IPS-20b (cell line): ENCODE measurements at regions not wholly inside any gene's neighbourhood (a gene's known extent, or its start where the extent isn't known, plus 50 kb on each side); places are given as distances from the start of the nearest gene placed in this dataset.

Experiments used
- H3K27ac ChIP-seq: one replicate; pipeline ENCODE4 v1.5.1; 2013; ENCODE audit warnings: low read length
- H3K27me3 ChIP-seq: 2 replicates; pipeline ENCODE4 v1.6.1; 2013; ENCODE audit warnings: mild to moderate bottlenecking, low read length, inconsistent platforms; ENCODE audit not compliant: insufficient read depth
- H3K36me3 ChIP-seq: 2 replicates; pipeline ENCODE4 v1.6.1; 2013; ENCODE audit warnings: low read depth, mild to moderate bottlenecking, inconsistent platforms, low read length, moderate library complexity; ENCODE audit not compliant: insufficient read depth
- H3K4me1 ChIP-seq: 2 replicates; pipeline ENCODE4 v1.6.1; 2013; ENCODE audit warnings: mild to moderate bottlenecking, control low read depth, inconsistent platforms, low read length, moderate library complexity; ENCODE audit not compliant: insufficient read depth
- H3K4me3 ChIP-seq: 2 replicates; pipeline ENCODE4 v1.5.1; 2013; ENCODE audit warnings: mild to moderate bottlenecking, low read length, inconsistent platforms
- H3K9ac ChIP-seq: 2 replicates; pipeline ENCODE4 v1.6.1; 2013; ENCODE audit warnings: low read depth, mild to moderate bottlenecking, inconsistent platforms, low read length, moderate library complexity
- H3K9me3 ChIP-seq: 2 replicates; pipeline ENCODE4 v1.6.1; 2013; ENCODE audit warnings: mild to moderate bottlenecking, low read depth, low read length, inconsistent platforms; ENCODE audit not compliant: insufficient read depth

DNA sequence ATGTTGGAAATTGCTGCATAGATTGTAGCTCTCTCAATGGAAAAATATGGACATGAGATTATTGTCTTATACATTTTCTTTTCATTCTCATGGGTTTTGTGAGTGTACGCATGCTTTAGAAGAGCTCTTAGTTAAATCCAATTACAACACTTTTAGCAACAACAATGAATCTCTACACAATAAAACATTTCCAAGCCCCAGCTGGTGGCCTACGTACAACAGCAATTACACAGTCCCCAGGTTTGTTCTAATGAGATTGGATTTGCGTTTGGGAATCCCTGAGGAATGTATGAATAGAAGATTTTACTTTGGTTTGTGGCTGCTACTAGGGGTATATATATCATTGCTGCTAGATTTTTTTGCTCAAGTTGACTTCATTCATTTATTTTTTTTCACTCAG is 98.6 kb downstream of the FHDC1 start:
- Histone ChIP-seq H3K9me3 (peaks cover 3% of the 10 kb centered on the region), H3K27ac (no peak overlapping the region), H3K4me3 (no peak overlapping the region), H3K9ac (no peak overlapping the region), H3K4me1 (peaks cover 9% of the 10 kb centered on the region; the same call in 1 of the 2 replicates), H3K36me3 (no peaks in the 10 kb centered on the region), H3K27me3 (no peaks in the 10 kb centered on the region)

DNA sequence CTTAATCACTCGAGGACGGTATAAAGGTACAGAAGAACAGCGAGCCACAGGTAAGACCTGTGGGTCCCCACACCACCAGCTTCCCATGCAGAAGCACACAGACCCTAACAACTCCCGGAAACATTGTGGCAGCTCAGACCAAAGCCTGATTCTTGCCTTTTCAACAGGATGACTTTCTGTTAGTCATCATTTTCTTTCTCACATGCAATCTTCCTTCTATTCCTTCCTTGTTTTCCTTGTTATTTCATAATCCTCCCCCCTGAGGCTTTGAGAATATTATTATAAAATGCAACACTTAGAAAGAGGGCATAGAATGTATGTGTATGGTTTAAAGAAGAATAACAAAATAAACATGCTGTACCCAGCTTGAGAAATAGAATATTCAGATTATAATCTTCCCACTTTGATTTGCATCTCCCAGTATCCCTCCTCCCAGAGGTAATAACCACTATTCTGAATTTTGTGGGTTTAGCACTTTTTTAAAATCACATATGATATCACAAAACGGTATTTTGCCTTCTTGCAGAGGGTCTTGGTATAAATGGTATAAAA is 100.9 kb downstream of the FHDC1 start:
- Histone ChIP-seq H3K36me3 (no peaks in the 10 kb centered on the region), H3K27ac (no peak overlapping the region), H3K9ac (no peak overlapping the region), H3K27me3 (no peaks in the 10 kb centered on the region), H3K9me3 (0 out of 2 replicates have a peak, but pooled peaks cover 3% of the 10 kb centered on the region), H3K4me1 (peaks cover 9% of the 10 kb centered on the region; the same call in 1 of the 2 replicates), H3K4me3 (no peak overlapping the region)

DNA sequence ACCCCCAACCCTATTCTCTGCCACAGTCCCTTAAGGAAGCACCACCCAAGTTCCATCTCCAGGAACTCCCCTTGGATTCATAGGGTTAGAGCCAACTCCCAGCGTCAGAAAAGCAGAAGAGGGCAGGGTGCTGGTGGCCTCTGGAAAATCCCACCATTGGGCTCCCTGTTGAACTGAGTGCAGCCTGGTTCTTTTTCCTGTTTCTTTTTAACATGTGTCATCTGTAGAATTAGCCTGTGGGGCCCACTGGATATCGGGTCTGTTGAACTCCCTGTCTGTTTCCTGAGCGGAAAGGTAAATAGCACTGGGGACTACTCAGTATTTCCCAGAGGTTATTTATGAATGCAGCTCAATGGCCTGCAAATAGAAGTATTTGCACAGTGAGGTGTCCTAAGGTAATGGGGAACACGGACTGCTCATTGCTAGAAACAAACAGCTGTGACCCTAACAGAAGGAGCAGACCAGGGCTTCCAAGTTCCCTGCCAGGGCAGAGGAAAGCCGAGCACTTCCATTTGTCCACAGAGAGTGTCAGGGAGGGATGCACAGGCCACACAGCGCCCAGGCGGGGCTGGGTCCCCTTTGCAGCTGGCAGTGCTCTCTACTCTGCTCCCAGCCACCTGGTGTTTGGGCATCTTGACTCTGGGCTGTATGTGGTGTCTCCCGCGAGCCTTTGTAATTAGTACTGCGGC is 102.6 kb downstream of the FHDC1 start:
- no peak overlapping the region for H3K27ac ChIP-seq
- H3K27me3 ChIP-seq: no peaks in the 10 kb centered on the region
- 0 out of 2 replicates have a peak, but pooled peaks cover 3% of the 10 kb centered on the region for H3K9me3 ChIP-seq
- H3K4me1 ChIP-seq: peaks cover 9% of the 10 kb centered on the region; the same call in 1 of the 2 replicates
- H3K4me3 ChIP-seq: no peak overlapping the region
- no peak overlapping the region for H3K9ac ChIP-seq
- H3K36me3 ChIP-seq: no peaks in the 10 kb centered on the region

DNA sequence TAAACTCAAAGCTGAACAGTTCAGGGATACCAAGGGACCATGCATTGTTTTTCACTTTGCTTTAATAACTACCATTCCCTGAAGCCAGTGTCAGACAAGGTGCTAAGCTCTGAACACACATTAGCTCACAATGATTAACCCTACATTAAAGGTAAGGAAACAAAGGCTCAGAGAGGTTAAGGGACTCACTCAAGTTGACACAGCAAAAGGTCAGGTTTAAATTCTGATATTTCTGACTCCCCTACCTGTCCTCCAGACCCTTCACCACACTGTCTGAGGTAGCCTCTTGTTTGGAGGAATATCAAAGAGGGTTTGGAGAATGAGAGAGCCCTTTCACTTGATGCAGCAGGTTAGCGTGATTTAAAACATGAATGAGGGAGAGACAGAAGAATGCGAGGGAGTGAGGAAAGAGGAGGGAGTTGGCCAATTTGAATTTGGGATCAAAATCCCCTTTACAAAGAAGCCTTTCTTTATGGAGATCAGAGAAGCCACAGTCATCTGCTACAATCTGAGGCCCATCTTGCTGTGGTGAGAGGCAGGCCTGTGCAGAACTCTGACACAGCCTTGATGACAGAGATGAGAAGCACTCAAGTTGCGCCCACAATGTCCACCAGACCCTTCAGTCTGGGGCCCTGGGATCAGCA is 103.5 kb downstream of the FHDC1 start:
- no peak overlapping the region for H3K27ac ChIP-seq
- H3K9ac ChIP-seq: no peak overlapping the region
- H3K4me3 ChIP-seq: no peak overlapping the region
- H3K9me3 ChIP-seq: 0 out of 2 replicates have a peak, but pooled peaks cover 3% of the 10 kb centered on the region
- no peaks in the 10 kb centered on the region for H3K27me3 ChIP-seq
- no peaks in the 10 kb centered on the region for H3K36me3 ChIP-seq
- peaks cover 9% of the 10 kb centered on the region; the same call in 1 of the 2 replicates for H3K4me1 ChIP-seq

- Histone ChIP-seq H3K36me3 (no peaks in the 10 kb centered on the region), H3K27me3 (no peaks in the 10 kb centered on the region), H3K9ac (no peak overlapping the region), H3K4me3 (no peak overlapping the region), H3K4me1 (peaks cover 9% of the 10 kb centered on the region; the same call in 1 of the 2 replicates), H3K9me3 (0 out of 2 replicates have a peak, but pooled peaks cover 3% of the 10 kb centered on the region), H3K27ac (no peak overlapping the region)
Measured at GRCh38 chr4:153040677-153041076, 104.6 kb downstream of the FHDC1 start.

GRCh38 chr4:153044036-153044435 is 107.9 kb downstream of the FHDC1 start:
- Histone ChIP-seq H3K4me1 (peaks cover 2% of the 10 kb centered on the region; the same call in 1 of the 2 replicates), H3K9ac (no peak overlapping the region), H3K9me3 (0 out of 2 replicates have a peak, but pooled peaks cover 3% of the 10 kb centered on the region), H3K36me3 (no peaks in the 10 kb centered on the region), H3K27me3 (no peaks in the 10 kb centered on the region), H3K27ac (no peak overlapping the region), H3K4me3 (no peak overlapping the region)

DNA sequence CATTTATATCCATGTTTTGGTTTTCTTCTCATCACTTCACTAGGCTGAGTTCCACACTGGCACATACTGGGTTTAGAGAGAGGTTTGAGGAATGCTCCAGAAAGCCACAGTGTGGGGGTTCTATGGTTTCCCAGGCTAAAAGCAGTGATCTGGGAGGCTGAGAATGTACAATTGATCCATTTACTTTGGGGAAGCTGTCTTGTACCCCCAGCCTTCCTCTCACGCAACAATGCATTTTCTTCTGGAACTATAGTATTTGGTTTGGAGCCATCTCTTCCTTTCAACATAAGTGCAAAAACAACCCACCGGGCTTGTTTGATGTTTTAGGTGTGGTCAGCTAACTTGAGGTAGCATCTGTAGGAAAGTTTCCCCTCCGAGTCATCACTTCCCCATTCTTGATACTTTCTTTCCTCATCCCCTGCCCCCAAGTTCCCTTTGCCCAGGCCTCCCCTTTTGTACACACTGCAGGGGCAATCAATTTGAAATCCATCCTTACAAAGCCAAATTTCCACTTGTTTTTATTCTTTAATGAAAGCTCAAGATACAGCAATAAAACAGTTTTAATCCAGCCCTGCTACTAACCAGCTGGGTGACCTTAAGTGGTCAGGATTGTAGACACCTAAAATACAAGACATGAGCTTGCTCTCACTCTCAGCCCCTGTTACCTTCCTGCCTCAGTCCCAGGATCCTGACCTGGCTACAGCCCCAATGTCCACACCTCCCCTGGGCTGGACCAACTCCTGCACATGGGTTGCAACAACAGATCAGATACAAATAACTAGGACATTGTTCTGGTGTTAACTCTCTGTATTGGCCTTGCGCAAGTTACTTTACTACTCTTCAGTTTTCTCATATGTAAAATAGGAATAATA is 109.2 kb downstream of the FHDC1 start:
- Histone ChIP-seq H3K27ac (no peak overlapping the region), H3K4me3 (no peak overlapping the region), H3K9ac (no peak overlapping the region), H3K9me3 (0 out of 2 replicates have a peak, but pooled peaks cover 3% of the 10 kb centered on the region), H3K4me1 (no peaks in the 10 kb centered on the region), H3K27me3 (no peaks in the 10 kb centered on the region), H3K36me3 (no peaks in the 10 kb centered on the region)

DNA sequence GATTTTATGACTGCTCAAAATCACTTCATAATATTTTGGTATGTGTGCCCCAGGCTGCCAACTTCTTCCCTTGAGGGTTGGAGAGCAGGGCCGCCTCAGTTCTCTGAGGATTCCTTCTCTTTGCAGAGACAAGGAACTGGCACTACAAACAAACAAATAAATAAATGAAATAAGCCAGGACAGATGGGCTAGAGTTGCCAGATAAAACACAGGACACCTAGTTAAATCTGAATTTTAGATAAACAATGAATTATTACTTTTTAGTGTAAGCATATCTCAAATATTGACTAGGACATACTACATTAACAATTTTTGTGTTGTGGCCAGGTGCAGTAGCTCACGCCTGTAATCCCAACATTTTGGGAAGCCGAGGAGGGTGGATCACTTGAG is 122.5 kb downstream of the FHDC1 start:
- H3K9ac ChIP-seq: no peak overlapping the region
- no peak overlapping the region for H3K27ac ChIP-seq
- no peaks in the 10 kb centered on the region for H3K4me1 ChIP-seq
- no peaks in the 10 kb centered on the region for H3K36me3 ChIP-seq
- no peaks in the 10 kb centered on the region for H3K9me3 ChIP-seq
- H3K27me3 ChIP-seq: no peaks in the 10 kb centered on the region
- H3K4me3 ChIP-seq: no peak overlapping the region

DNA sequence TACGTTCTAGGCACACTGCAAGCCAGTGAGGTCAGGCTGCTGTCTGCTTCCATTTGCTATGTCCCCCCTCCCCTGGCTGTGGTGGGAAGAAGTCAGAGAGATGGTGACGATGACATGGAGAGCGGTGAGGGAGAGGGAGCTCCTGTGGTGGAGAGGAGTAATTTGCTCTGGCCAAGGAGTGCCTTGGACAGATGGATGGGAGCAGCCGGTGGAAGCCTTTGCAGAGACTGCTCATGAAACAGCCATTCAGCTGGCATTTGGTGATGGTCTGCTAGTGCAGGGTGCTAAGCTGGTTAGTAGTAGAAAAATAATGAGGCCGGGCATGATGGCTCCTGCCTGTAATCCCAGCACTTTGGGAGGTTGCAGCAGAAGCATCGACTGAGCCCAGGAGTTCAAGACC is 124.1 kb downstream of the FHDC1 start:
- H3K9me3 ChIP-seq: no peaks in the 10 kb centered on the region
- no peak overlapping the region for H3K4me3 ChIP-seq
- H3K4me1 ChIP-seq: no peaks in the 10 kb centered on the region
- H3K9ac ChIP-seq: no peak overlapping the region
- no peak overlapping the region for H3K27ac ChIP-seq
- no peaks in the 10 kb centered on the region for H3K36me3 ChIP-seq
- no peaks in the 10 kb centered on the region for H3K27me3 ChIP-seq

- no peaks in the 10 kb centered on the region for H3K36me3 ChIP-seq
- H3K27me3 ChIP-seq: no peaks in the 10 kb centered on the region
- H3K9me3 ChIP-seq: no peaks in the 10 kb centered on the region
- no peak overlapping the region for H3K4me3 ChIP-seq
- no peak overlapping the region for H3K27ac ChIP-seq
- H3K9ac ChIP-seq: no peak overlapping the region
- H3K4me1 ChIP-seq: no peaks in the 10 kb centered on the region
Measured at GRCh38 chr4:153061971-153062370, 125.8 kb downstream of the FHDC1 start.

DNA sequence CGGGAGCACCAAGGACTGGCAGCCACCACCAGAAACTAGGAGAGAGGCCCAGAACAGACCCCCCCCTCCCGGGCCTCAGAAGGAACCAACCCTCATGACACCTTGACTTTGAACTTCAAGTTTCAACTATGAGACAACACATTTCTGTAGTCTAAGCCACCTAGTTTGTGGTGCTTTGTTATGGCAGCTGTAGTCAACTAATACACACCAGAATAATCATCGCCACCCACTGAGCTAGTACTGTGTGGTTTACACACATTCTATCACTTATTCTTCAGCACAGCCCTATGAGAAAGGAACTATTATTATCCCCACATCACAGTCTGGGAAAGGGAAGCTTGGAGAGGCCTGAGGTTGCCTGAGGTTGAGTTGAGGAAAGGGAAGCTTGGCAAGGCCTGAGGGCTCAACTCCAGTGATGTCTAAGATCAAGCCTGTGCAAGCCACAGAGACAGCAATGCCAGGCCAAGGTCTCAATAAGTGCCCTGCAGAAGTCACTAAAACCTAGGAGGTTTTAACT is 126.6 kb downstream of the FHDC1 start:
- H3K9me3 ChIP-seq: no peaks in the 10 kb centered on the region
- no peak overlapping the region for H3K27ac ChIP-seq
- H3K4me1 ChIP-seq: peaks cover 6% of the 10 kb centered on the region; the same call in 1 of the 2 replicates
- no peak overlapping the region for H3K4me3 ChIP-seq
- no peaks in the 10 kb centered on the region for H3K27me3 ChIP-seq
- no peaks in the 10 kb centered on the region for H3K36me3 ChIP-seq
- H3K9ac ChIP-seq: no peak overlapping the region
